Neuron (in vitro differentiated cells): ENCODE measurements at regions not wholly inside any gene's neighbourhood (a gene's known extent, or its start where the extent isn't known, plus 50 kb on each side); places are given as distances from the start of the nearest gene placed in this dataset.

ENCODE experiments used
- H2AFZ ChIP-seq: one replicate; pipeline ENCODE4 v1.6.1; 2013; ENCODE audit warnings: low read depth, mild to moderate bottlenecking, inconsistent platforms, low read length, moderate library complexity
- H3K27me3 ChIP-seq: one replicate; pipeline ENCODE4 v1.6.1; 2013; ENCODE audit warnings: low read length; ENCODE audit not compliant: insufficient read depth
- H3K36me3 ChIP-seq: one replicate; pipeline ENCODE4 v1.6.1; 2013; ENCODE audit warnings: low read length; ENCODE audit not compliant: insufficient read depth
- H3K4me1 ChIP-seq: one replicate; pipeline ENCODE4 v1.6.1; 2013; ENCODE audit warnings: low read length; ENCODE audit not compliant: insufficient read depth
- H3K4me3 ChIP-seq: 2 replicates; pipeline ENCODE4 v1.5.1; 2013; ENCODE audit warnings: mild to moderate bottlenecking, low read length, moderate library complexity
- H3K9me3 ChIP-seq: one replicate; pipeline ENCODE4 v1.6.1; 2013; ENCODE audit warnings: low read length

DNA sequence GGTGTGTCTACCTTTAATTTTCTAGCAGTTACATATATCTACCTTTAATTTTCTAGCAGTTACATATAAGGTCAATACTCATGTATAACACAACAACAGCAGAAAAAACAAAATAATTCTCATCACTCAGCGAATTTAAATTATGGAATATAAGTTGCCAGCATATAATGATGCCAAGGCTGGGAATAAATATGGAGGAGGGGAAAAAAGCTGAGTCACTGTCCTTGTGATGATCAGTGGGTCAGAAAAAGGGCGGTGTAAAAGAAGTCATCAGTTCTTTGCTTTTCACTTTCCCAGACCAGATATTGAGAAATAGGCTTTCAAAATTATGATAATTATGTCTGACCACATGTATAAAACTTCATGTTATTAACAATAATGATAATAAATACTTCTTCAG, 1471.7 kb downstream of the CDH8 start:
- no peaks in the 10 kb centered on the region for H3K9me3 ChIP-seq
- H3K4me3 ChIP-seq: no peak overlapping the region
- no peaks in the 10 kb centered on the region for H3K36me3 ChIP-seq
- H2AFZ ChIP-seq: no peak overlapping the region
- H3K4me1 ChIP-seq: no peaks in the 10 kb centered on the region
- H3K27me3 ChIP-seq: no peaks in the 10 kb centered on the region

DNA sequence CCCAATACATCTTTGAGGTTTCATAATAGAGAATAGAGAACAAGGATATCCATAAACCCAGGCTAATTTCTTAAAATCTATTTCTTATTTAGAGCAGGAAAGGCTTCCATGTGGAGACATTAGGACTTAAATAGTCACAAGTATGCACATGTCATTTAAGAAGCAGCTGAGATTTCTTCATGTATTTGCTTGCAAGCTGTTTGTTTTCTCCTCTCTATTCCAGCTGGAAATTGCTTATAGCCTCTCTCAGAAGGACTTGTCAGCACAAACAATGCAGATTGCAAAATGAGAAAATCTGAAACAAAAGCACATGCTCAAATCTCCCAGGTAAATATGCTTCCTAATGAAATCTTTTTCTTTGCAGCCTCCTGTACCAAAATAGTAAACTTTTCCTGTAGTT, 1473.1 kb downstream of the CDH8 start:
- Histone ChIP-seq H3K9me3 (no peaks in the 10 kb centered on the region), H3K4me1 (no peaks in the 10 kb centered on the region), H3K36me3 (no peaks in the 10 kb centered on the region), H2AFZ (no peak overlapping the region), H3K4me3 (no peak overlapping the region), H3K27me3 (no peaks in the 10 kb centered on the region)

DNA sequence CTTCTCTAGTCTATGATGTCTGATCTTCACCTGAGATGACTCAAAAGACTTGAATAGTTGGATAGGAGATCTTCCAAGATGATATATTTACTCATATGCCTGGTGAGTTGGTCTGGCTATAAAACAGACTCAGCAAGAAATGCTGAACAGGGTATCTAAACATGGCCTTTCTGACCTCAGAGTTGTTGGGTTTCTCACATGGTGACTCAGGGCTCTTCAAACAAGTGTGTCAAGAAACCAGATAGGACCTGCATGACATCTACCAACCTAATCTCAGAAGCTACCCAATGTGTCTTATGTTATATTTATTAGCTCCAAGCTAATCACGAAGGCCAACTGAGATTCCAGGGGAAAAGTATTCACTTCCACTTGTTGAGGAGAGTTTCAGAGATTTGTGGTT, 1477.3 kb downstream of the CDH8 start:
- Histone ChIP-seq H3K4me3 (no peak overlapping the region), H2AFZ (no peak overlapping the region), H3K27me3 (no peaks in the 10 kb centered on the region), H3K4me1 (no peaks in the 10 kb centered on the region), H3K9me3 (no peaks in the 10 kb centered on the region), H3K36me3 (no peaks in the 10 kb centered on the region)

DNA sequence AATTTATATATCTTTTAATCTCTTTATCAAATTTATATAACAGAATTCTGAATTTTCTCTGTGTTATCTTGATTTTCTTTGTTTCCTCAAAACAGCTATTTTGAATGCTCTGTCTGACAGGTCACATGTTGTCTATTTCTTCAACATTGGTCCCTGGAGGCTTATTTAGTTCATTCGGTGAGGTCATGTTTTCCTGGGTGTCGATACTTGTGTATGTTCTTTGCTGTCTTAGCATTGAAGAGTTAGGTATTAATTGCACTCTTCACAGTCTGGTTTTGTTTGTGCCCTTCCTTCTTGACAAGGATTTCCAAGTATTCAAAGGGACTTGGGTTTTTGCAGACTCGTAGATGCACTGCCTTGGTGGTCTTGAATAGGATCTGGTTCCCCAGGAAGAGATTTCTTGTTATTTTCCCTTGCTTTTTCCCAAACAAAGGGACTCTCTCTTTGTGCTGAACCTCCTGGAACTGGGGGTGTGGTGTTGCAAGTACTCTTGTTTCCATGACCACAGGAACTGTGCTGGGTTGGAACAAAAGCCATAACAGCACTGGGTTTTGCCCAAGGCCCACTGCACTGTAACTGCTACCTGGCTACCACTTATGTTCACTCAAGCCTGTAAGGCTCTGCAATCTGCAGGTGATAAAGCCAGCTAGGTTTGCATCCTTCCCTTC, 1483.0 kb downstream of the CDH8 start:
- Histone ChIP-seq H3K4me3 (no peak overlapping the region), H3K27me3 (no peaks in the 10 kb centered on the region), H3K4me1 (peaks cover 4% of the 10 kb centered on the region), H2AFZ (no peak overlapping the region), H3K36me3 (no peaks in the 10 kb centered on the region), H3K9me3 (no peaks in the 10 kb centered on the region)

DNA sequence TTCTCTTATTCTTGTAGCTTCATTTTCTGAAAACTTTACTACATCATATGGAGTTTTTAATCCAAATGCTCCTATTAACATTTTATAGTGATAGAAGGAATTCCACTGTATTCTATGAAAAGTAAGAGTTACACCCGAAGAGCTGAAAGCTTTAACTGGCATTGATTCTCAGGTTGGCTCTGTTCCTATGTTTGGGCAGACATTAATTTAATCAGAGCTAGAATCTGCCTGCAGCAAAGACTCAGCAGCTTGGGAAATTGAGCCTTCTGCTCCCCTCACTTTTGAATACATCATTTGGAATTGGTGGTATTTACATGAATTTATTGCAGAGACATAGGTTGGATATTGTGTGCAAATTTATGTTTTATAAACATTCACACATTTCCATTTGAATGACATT, 1494.7 kb downstream of the CDH8 start:
- Histone ChIP-seq H2AFZ (no peak overlapping the region), H3K27me3 (no peaks in the 10 kb centered on the region), H3K36me3 (no peaks in the 10 kb centered on the region), H3K4me1 (no peaks in the 10 kb centered on the region), H3K4me3 (no peak overlapping the region), H3K9me3 (no peaks in the 10 kb centered on the region)

DNA sequence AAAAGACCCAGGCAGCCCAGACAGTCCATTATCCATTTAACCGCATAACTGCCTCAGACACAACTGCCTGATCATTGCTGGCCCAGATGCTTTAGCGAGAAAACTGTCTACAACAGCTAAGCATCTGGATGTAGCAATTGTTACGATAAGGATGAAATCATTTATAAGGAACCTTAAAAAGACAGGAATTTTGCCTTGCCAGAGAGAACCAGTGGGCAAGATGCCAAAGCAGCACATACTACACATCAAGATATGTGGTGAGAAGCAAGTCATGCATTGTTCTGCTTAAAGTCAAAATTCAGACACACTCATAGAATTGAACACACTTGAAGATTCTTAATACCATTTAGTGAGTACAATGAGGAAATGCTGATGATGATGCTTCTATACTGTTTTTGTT, 1525.3 kb downstream of the CDH8 start:
- Histone ChIP-seq H3K4me1 (no peaks in the 10 kb centered on the region), H2AFZ (no peak overlapping the region), H3K4me3 (no peak overlapping the region), H3K9me3 (no peaks in the 10 kb centered on the region), H3K36me3 (no peaks in the 10 kb centered on the region), H3K27me3 (no peaks in the 10 kb centered on the region)

DNA sequence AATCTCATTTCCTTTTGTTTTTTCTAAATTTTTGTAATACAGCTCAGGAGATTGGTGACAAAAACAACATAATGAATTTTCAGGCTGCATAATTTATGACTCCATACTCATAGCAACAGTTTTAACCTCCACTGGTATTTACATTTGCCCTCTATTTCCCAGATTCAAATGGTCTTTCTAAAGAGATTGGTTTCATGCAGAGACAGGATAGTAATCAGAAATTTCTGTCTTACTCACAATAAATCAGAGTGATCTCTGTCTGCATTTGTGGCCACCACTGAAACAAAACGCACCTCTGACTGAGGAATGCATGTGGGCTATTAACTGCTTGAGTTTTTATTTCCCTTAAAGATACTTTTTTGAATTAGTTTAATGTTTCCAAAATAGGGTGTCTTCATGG, 1526.0 kb downstream of the CDH8 start:
- Histone ChIP-seq H3K4me3 (no peak overlapping the region), H3K9me3 (no peaks in the 10 kb centered on the region), H3K4me1 (no peaks in the 10 kb centered on the region), H3K36me3 (no peaks in the 10 kb centered on the region), H2AFZ (no peak overlapping the region), H3K27me3 (no peaks in the 10 kb centered on the region)

DNA sequence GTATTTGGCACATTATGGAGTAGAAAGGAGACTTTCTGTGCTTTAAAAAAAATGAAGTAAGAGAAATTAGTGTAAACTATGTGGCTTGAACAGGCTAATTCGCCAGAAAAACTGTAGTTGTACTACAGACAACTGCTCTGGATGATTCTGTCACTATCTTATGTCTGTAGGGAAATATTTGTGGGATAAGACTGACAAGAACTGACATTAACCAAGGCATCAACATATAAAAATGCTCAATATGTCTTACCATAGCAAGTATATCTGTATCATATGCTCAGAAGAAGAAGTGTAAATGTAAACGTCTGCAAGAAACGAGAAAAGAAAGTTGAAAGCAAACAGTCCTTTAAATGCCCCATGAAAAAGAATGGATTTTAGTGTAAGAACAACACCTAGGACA, 1545.0 kb downstream of the CDH8 start:
- H3K27me3 ChIP-seq: no peaks in the 10 kb centered on the region
- no peak overlapping the region for H2AFZ ChIP-seq
- no peaks in the 10 kb centered on the region for H3K36me3 ChIP-seq
- H3K9me3 ChIP-seq: no peaks in the 10 kb centered on the region
- H3K4me1 ChIP-seq: no peaks in the 10 kb centered on the region
- H3K4me3 ChIP-seq: no peak overlapping the region

DNA sequence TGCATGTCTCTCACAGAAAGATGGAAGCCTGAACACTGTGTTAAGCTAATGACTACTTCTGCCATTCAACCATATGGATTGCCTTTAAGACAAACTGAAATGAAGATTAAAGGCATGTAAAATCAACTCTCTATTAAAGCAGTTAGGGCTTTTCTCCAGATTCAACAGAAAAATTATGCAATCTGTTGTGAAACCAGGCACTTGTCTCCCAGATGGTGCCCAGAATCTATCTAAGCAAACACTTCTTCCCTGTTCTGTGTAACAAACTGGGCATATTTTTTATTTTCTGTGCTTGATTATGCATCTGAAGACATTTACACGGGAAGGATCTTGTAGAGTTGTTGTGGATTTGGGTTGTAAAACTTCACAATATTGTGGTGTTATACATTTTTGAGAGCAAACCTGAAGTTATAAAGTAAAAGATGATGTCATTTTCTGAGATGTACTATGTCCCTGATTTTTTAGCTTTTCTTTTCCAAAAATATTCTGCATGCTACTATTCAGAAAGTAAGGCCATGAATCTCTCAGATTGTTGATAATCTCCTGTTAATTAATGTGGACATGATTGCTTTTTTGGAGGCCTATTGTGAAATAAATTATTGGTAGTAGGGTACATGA, 1550.3 kb downstream of the CDH8 start:
- no peak overlapping the region for H2AFZ ChIP-seq
- H3K4me1 ChIP-seq: no peaks in the 10 kb centered on the region
- no peaks in the 10 kb centered on the region for H3K27me3 ChIP-seq
- no peak overlapping the region for H3K4me3 ChIP-seq
- no peaks in the 10 kb centered on the region for H3K9me3 ChIP-seq
- H3K36me3 ChIP-seq: no peaks in the 10 kb centered on the region

DNA sequence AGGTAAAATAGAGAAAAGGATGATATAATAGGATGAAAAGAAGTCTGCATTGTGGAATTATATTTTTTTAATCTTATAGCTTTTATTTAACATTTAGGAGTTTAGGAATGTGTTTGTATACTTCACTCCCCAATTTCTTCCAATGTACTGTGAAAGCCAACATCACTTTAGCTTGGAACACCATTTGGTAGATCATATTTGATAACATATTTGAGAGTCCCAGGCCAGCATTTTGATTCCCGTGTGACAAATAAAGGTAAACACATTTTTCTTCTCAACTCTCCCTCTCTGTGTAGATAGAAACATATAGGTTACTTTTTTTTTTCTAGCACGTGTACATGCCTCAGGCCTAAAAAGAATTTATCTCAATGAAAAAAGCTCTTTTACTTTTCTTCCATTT, 1551.3 kb downstream of the CDH8 start:
- Histone ChIP-seq H3K9me3 (no peaks in the 10 kb centered on the region), H3K4me3 (no peak overlapping the region), H3K27me3 (no peaks in the 10 kb centered on the region), H2AFZ (no peak overlapping the region), H3K4me1 (no peaks in the 10 kb centered on the region), H3K36me3 (no peaks in the 10 kb centered on the region)

DNA sequence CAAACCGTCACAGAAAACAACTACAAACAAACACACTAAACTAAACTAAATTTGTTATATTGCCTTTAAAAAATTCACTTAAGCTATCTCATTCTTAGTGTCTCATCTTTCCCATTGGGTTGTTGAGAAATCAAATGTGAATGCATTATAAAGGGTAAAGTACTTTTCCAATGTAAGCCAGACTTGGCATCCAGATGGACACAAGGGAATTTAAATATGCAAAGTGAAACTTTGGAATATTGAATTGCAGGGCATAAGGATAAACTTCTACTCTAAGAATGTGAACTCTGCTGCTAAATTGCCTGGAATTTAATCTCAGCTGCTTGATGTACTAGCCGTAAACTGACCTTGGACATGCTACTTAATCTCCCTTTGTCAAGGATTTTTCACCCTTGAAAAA, 1554.6 kb downstream of the CDH8 start:
- Histone ChIP-seq H2AFZ (no peak overlapping the region), H3K36me3 (no peaks in the 10 kb centered on the region), H3K4me3 (no peak overlapping the region), H3K27me3 (no peaks in the 10 kb centered on the region), H3K4me1 (no peaks in the 10 kb centered on the region), H3K9me3 (no peaks in the 10 kb centered on the region)

DNA sequence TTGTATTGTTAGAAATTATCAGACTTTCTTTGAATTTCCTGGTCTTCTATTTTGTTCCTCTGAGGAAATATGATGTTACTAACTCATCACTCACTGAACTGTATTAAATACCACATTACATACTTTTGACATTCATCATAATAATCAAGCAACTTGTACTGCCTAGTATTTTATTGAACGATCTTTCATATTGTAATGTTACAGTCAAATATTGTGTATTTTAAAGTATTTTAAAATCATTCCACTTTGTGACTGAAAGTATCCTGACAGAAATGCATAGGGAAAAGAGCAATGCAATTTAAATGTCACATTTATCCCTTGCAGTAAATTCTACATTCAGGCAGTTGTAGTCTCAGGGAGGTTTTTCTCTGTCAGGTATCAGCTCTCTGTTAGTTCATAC, 1557.4 kb downstream of the CDH8 start:
- H3K9me3 ChIP-seq: no peaks in the 10 kb centered on the region
- no peak overlapping the region for H2AFZ ChIP-seq
- no peaks in the 10 kb centered on the region for H3K27me3 ChIP-seq
- no peaks in the 10 kb centered on the region for H3K36me3 ChIP-seq
- H3K4me3 ChIP-seq: no peak overlapping the region
- H3K4me1 ChIP-seq: no peaks in the 10 kb centered on the region

DNA sequence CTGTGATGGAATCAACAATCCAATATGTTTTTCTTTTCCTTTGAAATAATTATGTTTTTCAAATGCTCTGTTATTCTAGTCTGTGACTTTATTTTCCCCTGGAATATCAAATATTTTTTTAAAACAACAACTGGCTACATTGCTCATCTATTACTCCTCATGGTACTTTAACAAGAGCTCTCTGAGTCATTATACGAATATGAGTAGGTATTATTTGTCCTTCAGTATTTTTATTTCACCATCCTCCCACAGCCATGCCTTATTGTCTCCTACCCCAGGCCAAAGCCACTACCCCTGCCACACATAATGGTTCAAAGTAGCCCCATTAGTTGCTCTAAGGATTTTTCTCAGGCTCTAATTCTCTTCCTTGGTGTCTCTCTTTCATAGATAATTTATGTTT, 1572.3 kb downstream of the CDH8 start:
- H2AFZ ChIP-seq: no peak overlapping the region
- no peak overlapping the region for H3K4me3 ChIP-seq
- no peaks in the 10 kb centered on the region for H3K9me3 ChIP-seq
- H3K4me1 ChIP-seq: no peaks in the 10 kb centered on the region
- H3K27me3 ChIP-seq: no peaks in the 10 kb centered on the region
- H3K36me3 ChIP-seq: no peaks in the 10 kb centered on the region

DNA sequence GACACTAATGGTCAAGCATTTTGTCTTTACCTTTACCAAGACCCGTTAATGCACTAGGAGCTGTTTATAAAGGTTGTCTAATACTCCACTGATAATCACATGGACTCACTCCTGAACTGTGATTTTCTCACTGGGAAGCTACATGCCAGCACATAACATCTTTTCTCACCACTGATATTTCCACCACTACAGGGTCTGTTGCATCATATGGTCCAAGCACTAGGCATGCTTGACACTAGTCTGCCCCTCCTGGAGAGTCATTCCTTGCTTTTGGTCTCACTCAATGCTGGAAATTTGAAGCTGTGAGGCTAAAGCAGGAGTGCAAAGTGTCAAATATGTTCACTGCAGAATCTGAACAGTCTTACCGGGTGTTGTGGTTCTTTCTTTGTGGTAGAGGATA, 1576.8 kb downstream of the CDH8 start:
- no peaks in the 10 kb centered on the region for H3K9me3 ChIP-seq
- no peak overlapping the region for H3K4me3 ChIP-seq
- no peaks in the 10 kb centered on the region for H3K27me3 ChIP-seq
- H3K36me3 ChIP-seq: no peaks in the 10 kb centered on the region
- H3K4me1 ChIP-seq: no peaks in the 10 kb centered on the region
- no peak overlapping the region for H2AFZ ChIP-seq
